DOHH2 (cell line): ENCODE measurements at regions not wholly inside any gene's neighbourhood (a gene's known extent, or its start where the extent isn't known, plus 50 kb on each side); places are given as distances from the start of the nearest gene placed in this dataset.
"Not testable (repeated sequence)": the region's sequence is repeated elsewhere in the genome, so short reads cannot be mapped to it uniquely, and the experiment has no call there.

ENCODE experiments used
- H3F3A ChIP-seq: fragments of 200-600 bp; sonication (generic), shearing (Covaris generic); 2 replicates; pipeline ENCODE4 v1.6.0; 2016; ENCODE audit warnings: antibody characterized with exemption, mild to moderate bottlenecking; ENCODE audit not compliant: control insufficient read depth, insufficient read depth
- H3K27ac ChIP-seq: fragments of 200-600 bp; sonication (generic); 2 replicates; pipeline ENCODE4 v1.5.1; 2014; ENCODE audit warnings: low read depth, mild to moderate bottlenecking, low read length, moderate library complexity
- H3K27me3 ChIP-seq: fragments of 200-600 bp; sonication (generic); 2 replicates; pipeline ENCODE4 v1.6.1; 2014; ENCODE audit warnings: mild to moderate bottlenecking, low read length, mixed read lengths; ENCODE audit not compliant: control insufficient read depth
- H3K36me3 ChIP-seq: fragments of 200-600 bp; sonication (generic); 2 replicates; pipeline ENCODE4 v1.6.1; 2014; ENCODE audit warnings: mild to moderate bottlenecking, low read length, moderate library complexity, mixed read lengths; ENCODE audit not compliant: control insufficient read depth
- H3K4me1 ChIP-seq: fragments of 200-600 bp; sonication (generic); 2 replicates; pipeline ENCODE4 v1.6.1; 2014; ENCODE audit warnings: mild to moderate bottlenecking, low read length, mixed read lengths; ENCODE audit not compliant: control insufficient read depth
- H3K4me2 ChIP-seq: fragments of 200-600 bp; sonication (generic); 2 replicates; pipeline ENCODE4 v1.6.0; 2014; ENCODE audit warnings: mild to moderate bottlenecking, low read length, moderate library complexity
- H3K4me3 ChIP-seq: fragments of 200-600 bp; sonication (generic); 2 replicates; pipeline ENCODE4 v1.5.1; 2014; ENCODE audit warnings: mild to moderate bottlenecking, low read length, mixed read lengths
- H3K79me2 ChIP-seq: fragments of 200-600 bp; sonication (generic); 2 replicates; pipeline ENCODE4 v1.6.1; 2014; ENCODE audit warnings: mild to moderate bottlenecking, low read length, mixed read lengths; ENCODE audit not compliant: control insufficient read depth
- H3K9me2 ChIP-seq: fragments of 200-600 bp; sonication (generic); replicated peaks from 2 replicates; pipeline ENCODE4 v1.6.1; 2014; ENCODE audit warnings: mild to moderate bottlenecking, low read length, mixed read lengths; ENCODE audit not compliant: control insufficient read depth
- H3K9me3 ChIP-seq: fragments of 200-600 bp; sonication (generic); 2 replicates; pipeline ENCODE4 v1.6.1; 2014; ENCODE audit warnings: antibody characterized with exemption, low read length, mixed read lengths; ENCODE audit not compliant: control insufficient read depth, insufficient read depth
- H4K20me1 ChIP-seq: fragments of 200-600 bp; sonication (generic); 2 replicates; pipeline ENCODE4 v1.6.0; 2014; ENCODE audit warnings: low read depth, mild to moderate bottlenecking, antibody characterized with exemption, low read length, moderate library complexity; ENCODE audit not compliant: control insufficient read depth, insufficient read depth
- EZH2phosphoT487 ChIP-seq: fragments of 200-600 bp; sonication (generic); IDR thresholded peaks from 2 replicates; pipeline ENCODE4 v1.6.1; 2017; ENCODE audit warnings: borderline replicate concordance, mild to moderate bottlenecking, antibody characterized with exemption, low read length, moderate library complexity, mixed read lengths
- TF ChIP-seq, protein P1 (sequence below): fragments of 200-600 bp; sonication (generic); IDR thresholded peaks from one replicate; pipeline ENCODE4 v1.5.1; 2014; ENCODE audit warnings: antibody characterized with exemption, mild to moderate bottlenecking, low read depth, low read length; ENCODE audit not compliant: poor library complexity, severe bottlenecking

DNA sequence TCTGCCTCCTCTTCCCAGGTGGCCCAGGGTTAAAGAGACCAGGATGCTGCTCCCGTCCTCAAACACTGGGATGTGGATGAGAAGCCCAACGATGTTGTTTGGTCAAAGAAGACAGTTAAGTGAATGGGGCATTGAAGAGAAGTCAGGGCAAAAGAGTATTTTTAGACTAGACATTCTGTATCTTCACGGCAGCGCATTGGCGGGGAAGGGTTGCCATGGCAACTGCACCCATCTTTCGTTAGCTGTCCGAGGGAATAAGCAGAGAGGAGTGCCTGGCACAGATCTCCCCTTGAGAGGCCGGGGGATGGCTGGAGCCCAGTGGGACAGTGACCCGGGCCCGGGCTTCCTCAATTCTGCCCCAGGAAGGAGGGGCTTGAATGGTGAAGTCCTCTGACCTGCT is 56.4 kb upstream of the GPR31 start:
- H3K36me3 ChIP-seq: no peaks in the 10 kb centered on the region
- no peak overlapping the region for H3K4me2 ChIP-seq
- H3K9me2 ChIP-seq: no peaks in the 10 kb centered on the region
- TF ChIP-seq, protein P1, sequence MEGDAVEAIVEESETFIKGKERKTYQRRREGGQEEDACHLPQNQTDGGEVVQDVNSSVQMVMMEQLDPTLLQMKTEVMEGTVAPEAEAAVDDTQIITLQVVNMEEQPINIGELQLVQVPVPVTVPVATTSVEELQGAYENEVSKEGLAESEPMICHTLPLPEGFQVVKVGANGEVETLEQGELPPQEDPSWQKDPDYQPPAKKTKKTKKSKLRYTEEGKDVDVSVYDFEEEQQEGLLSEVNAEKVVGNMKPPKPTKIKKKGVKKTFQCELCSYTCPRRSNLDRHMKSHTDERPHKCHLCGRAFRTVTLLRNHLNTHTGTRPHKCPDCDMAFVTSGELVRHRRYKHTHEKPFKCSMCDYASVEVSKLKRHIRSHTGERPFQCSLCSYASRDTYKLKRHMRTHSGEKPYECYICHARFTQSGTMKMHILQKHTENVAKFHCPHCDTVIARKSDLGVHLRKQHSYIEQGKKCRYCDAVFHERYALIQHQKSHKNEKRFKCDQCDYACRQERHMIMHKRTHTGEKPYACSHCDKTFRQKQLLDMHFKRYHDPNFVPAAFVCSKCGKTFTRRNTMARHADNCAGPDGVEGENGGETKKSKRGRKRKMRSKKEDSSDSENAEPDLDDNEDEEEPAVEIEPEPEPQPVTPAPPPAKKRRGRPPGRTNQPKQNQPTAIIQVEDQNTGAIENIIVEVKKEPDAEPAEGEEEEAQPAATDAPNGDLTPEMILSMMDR: no peak
- no peak for TF ChIP-seq EZH2phosphoT487
- peaks cover 3% of the 10 kb centered on the region; the same call in 1 of the 2 replicates for H3K4me1 ChIP-seq
- no peaks in the 10 kb centered on the region for H4K20me1 ChIP-seq
- no peak overlapping the region for H3K27ac ChIP-seq
- no peaks in the 10 kb centered on the region for H3K9me3 ChIP-seq
- peaks cover 13% of the 10 kb centered on the region for H3K27me3 ChIP-seq
- H3K79me2 ChIP-seq: no peaks in the 10 kb centered on the region
- H3K4me3 ChIP-seq: no peak overlapping the region
- no peaks in the 10 kb centered on the region for H3F3A ChIP-seq

DNA sequence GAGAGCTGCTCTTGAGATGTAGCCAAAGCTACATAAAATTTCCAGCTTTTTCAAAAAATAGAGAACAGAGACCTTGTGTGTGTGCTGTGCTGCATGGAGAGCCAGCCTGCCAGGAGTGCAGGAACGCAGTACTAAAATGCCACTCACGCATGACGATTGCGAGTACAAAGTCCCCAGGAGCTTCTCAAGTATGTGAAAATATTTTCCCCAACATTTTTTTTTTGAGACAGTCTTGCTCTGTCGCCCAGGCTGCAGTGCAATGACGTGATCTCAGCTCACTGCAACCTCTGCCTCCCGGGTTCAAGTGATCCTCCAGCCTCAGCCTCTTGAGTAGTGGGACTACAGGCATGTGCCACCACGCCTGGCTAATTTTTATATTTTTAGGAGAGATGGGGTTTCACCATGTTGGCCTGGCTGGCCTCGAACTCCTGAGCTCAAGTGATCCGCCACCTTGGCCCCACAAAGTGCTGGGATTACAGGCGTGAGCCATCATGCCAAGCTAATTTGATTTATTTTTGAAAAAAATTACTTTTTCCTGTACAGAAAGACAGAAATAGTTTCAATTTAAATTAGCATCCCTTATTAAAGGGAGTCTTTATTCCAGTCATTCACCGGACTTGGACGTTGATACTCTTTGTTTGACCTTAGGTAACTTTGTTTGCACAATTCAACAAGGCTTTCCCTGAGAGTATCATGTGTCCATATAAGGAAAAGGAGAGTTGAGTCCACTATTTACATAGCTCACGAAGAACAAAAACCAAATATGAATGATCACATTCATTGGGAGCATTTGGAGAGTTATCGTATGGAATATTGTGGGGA is 57.9 kb upstream of the GPR31 start:
- H3K27me3 ChIP-seq: peaks cover 13% of the 10 kb centered on the region
- not testable (repeated sequence) for H3K4me3 ChIP-seq, H3K9me2 ChIP-seq, H3K27ac ChIP-seq, H3F3A ChIP-seq, H3K79me2 ChIP-seq, H3K4me1 ChIP-seq, H3K4me2 ChIP-seq, H3K36me3 ChIP-seq, H3K9me3 ChIP-seq, H4K20me1 ChIP-seq

DNA sequence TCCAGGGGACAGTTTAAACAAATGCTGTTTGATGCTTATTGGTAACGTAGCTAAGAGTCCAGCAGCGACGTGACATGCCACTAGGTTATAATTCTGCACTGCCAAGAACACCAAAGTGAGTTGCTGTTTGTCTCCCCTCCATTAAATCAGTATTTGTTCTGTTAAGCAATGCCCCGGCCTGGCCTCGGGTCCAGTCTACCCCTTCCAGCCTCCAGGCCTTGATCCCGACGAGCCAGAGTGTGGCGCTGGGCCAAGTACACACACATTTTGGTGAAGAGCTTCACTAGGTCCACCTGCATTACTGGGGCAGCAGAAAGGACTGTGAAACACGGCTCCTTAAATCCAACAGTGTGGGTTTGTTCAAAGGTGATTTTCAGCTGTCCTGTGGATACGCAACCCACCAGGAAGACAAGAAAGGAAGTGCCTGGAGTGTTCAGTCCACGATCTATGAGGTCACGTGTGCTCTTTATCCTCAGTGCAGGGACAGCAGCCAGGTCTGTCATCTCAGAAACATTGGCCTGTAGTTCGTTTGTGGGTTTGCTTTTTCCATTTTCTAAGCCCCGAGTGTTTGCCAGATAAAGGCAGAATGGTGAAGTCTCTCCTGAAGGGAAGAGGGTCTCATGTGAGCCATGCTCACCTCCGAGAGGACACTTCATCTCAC is 58.7 kb upstream of the GPR31 start:
- not testable (repeated sequence) for H3K27ac ChIP-seq, H3K79me2 ChIP-seq, H3K4me3 ChIP-seq, H3K9me2 ChIP-seq, H3K9me3 ChIP-seq, H3K36me3 ChIP-seq, H3K4me1 ChIP-seq, H3F3A ChIP-seq, H3K4me2 ChIP-seq, H4K20me1 ChIP-seq
- peaks cover 13% of the 10 kb centered on the region for H3K27me3 ChIP-seq

DNA sequence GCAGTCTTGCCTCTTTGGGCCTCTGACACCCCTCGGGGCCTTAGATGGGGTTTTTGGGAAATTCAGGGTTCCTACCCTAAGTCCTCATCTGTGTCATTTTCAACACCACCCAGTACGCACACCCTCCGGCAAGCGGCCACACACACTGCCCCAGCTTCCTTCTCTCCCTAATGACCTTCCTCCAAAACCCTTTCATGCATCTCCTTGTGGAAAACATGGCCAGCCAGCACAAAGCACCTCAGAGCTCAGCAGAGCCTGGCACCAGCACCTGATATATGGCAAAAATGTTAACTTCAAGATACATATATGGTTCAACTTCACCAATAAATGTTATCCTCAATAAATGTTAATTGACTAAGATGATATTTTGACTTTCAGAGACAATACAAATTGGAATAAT is 59.3 kb upstream of the GPR31 start:
- not testable (repeated sequence) for H3K79me2 ChIP-seq, H3K9me3 ChIP-seq

More for the DNA sequence above, 59.3 kb upstream of the GPR31 start:
- H3F3A ChIP-seq, H3K36me3 ChIP-seq, H3K4me3 ChIP-seq, H3K4me1 ChIP-seq, H3K4me2 ChIP-seq, H3K27ac ChIP-seq, H3K27me3 ChIP-seq, H4K20me1 ChIP-seq, H3K9me2 ChIP-seq: not testable (repeated sequence)
